Aorta (tissue), 5 donors: ENCODE measurements at regions not wholly inside any gene's neighbourhood (a gene's known extent, or its start where the extent isn't known, plus 50 kb on each side); places are given as distances from the start of the nearest gene placed in this dataset.

Experiments used
- ATAC-seq: fragments of 200-7000 bp; cut with Tn5 transposase; one replicate; pipeline ENCODE4 v1.9.1; 2022; ENCODE audit warnings: moderate library complexity; ENCODE audit not compliant: low FRiP score
- DNase-seq, 2 donors: peaks; one replicate each; pipeline ENCODE4 v3.0.0-alpha.2; 2020
- H3K27ac ChIP-seq, 2 donors: one replicate each; pipeline ENCODE4 v1.5.1; 2013; ENCODE audit warnings: low read length in 2 of 2, mild to moderate bottlenecking in 2 of 2, moderate library complexity in 2 of 2, control low read depth in 1 of 2, inconsistent platforms in 1 of 2, low read depth in 1 of 2
- H3K27me3 ChIP-seq, 2 donors: one replicate each; pipeline ENCODE4 v1.6.1; 2013; ENCODE audit warnings: control low read depth in 1 of 2, low read length in 1 of 2, mild to moderate bottlenecking in 1 of 2, moderate library complexity in 1 of 2; ENCODE audit not compliant: insufficient read depth in 2 of 2, control insufficient read depth in 1 of 2
- H3K36me3 ChIP-seq, 2 donors: one replicate each; pipeline ENCODE4 v1.6.1; 2013; ENCODE audit warnings: control low read depth in 1 of 2, low read length in 1 of 2, mild to moderate bottlenecking in 1 of 2; ENCODE audit not compliant: insufficient read depth in 2 of 2, control insufficient read depth in 1 of 2
- H3K4me1 ChIP-seq, 2 donors: one replicate each; pipeline ENCODE4 v1.6.1; 2013; ENCODE audit warnings: low read length in 2 of 2, control low read depth in 1 of 2, mild to moderate bottlenecking in 1 of 2, moderate library complexity in 1 of 2; ENCODE audit not compliant: insufficient read depth in 2 of 2, control insufficient read depth in 1 of 2
- H3K4me3 ChIP-seq, 2 donors: one replicate each; pipeline ENCODE4 v1.5.1; 2013; ENCODE audit warnings: low read length in 2 of 2, control low read depth in 1 of 2, mild to moderate bottlenecking in 1 of 2
- H3K9me3 ChIP-seq: one replicate; pipeline ENCODE4 v1.6.1; 2013; ENCODE audit warnings: mild to moderate bottlenecking, low read length; ENCODE audit not compliant: control insufficient read depth
- WGBS, 2 donors: extraction: QIAGEN DNeasy Blood & Tissue Kit; methylation state at CpG; one replicate each; pipeline ENCODE4 v1.1.7; 2013; 5-methylcytosine and 5-hydroxymethylcytosine counted together
- intact Hi-C, 2 donors: fragments of 100-400 bp; cut with DNase I; formaldehyde crosslinking; loops; one replicate each; pipeline versions ENCODE4 v1.14.2 to v1.15.0; 2022
- donor health status: healthy with polysubstance abuse.
- donor health status: Bipolar disorder and iron deficiency.
- donor health status: DM: no; HTN: no; CAD: no.
- donor health status: DM: no; HTN: no; CAD: no.
- donor health status: DM: yes; HTN: yes; CAD: no.

- intact Hi-C loops: no loop called here
- Histone ChIP-seq H3K4me1 (no peaks in the 10 kb centered on the region), H3K4me3 (no peak overlapping the region), H3K27me3 (no peaks in the 10 kb centered on the region), H3K27ac (no peak overlapping the region), H3K36me3 (no peaks in the 10 kb centered on the region), H3K9me3 (peaks cover 2% of the 10 kb centered on the region)
- DNase-seq (no peak), ATAC-seq (peak; percentile 37)
- 11 to 15% methylated on average over 11 of the region's 11 CpGs for WGBS, 2 donors
Observed at GRCh38 chr9:84139296-84140070, 158.9 kb downstream of the RMI1 start.

- DNase-seq: peak in 1 of 2 donors; percentile 42
- intact Hi-C loops: no loop called here
- 8 to 12% methylated on average over 41 of the region's 41 CpGs for WGBS, 2 donors
- H3K4me1 ChIP-seq: no peaks in the 10 kb centered on the region
- peaks cover 2% of the 10 kb centered on the region for H3K9me3 ChIP-seq
- H3K4me3 ChIP-seq: peak overlapping the region; percentile 11 to 50
- H3K27me3 ChIP-seq: no peaks in the 10 kb centered on the region
- ATAC-seq: no peak
- H3K27ac ChIP-seq: no peak overlapping the region
- H3K36me3 ChIP-seq: no peaks in the 10 kb centered on the region
Observed at GRCh38 chr9:84140535-84141101, 160.0 kb downstream of the RMI1 start.

- WGBS, 2 donors: 90 to 92% methylated on average over 7 of the region's 7 CpGs
- intact Hi-C loops: no loop called here
Observed at GRCh38 chr9:84141741-84142370, 161.3 kb downstream of the RMI1 start.

DNA sequence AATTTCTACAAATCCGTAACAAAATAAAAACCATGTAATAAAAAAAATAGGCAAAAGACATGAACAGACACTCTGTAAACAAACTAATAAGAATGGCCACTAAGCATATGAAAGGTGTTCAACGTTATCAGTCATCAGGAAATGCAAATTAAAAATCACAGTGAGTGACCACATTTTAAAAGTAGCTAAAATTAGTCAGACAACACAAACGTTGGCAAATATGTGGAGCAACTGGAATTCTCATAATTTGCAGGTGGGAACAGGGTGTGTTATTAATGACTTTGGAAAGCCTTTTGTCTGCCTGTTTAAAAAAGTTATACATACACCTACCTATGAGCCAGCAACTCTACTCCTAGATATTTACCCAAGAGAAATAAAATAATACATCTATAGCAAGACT lies 164.4 kb downstream of the RMI1 start:
- Histone ChIP-seq H3K4me3 (no peak overlapping the region), H3K27me3 (no peaks in the 10 kb centered on the region), H3K36me3 (no peaks in the 10 kb centered on the region), H3K27ac (no peak overlapping the region), H3K4me1 (peaks cover 0 to 11% of the 10 kb centered on the region in 2 donors), H3K9me3 (no peaks in the 10 kb centered on the region)
- ATAC-seq: no peak
- intact Hi-C loops: no loop called here
- no peak for DNase-seq
- WGBS, 2 donors: 81 to 83% methylated on average over 3 of the region's 3 CpGs

More at GRCh38 chr9:84141741-84142370, 161.3 kb downstream of the RMI1 start:
- Histone ChIP-seq H3K36me3 (no peaks in the 10 kb centered on the region), H3K4me3 (no peak overlapping the region), H3K27me3 (no peaks in the 10 kb centered on the region), H3K4me1 (peaks cover 0 to 6% of the 10 kb centered on the region in 2 donors), H3K27ac (no peak overlapping the region), H3K9me3 (no peaks in the 10 kb centered on the region)
- DNase-seq (no peak), ATAC-seq (no peak)

DNA sequence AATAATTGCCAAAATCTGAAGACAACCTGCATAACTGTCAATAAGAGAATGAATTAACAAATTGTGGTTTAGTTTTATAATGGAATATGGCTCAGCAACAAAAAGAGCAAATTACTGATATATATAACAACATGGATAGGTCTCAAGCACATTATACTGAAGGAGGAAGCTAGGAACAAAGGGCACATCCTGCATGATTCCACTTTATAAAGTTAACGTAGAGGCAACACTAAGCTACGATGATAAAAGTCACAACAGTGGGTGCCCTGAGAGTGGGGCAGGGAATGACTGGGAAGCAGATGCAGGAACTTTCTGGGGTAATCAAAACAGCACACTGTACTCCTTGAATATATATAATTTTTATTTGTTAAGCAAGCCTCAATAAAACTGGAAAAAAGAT lies 165.2 kb downstream of the RMI1 start:
- 89 to 94% methylated on average over 2 of the region's 2 CpGs for WGBS, 2 donors
- intact Hi-C loops: loop anchor here in 1 of 2 donors (2.0 kb wide), 1 partner anchor 25 kb away; no protein-coding TSS in a partner anchor
- no peaks in the 10 kb centered on the region for H3K27me3 ChIP-seq
- H3K36me3 ChIP-seq: no peaks in the 10 kb centered on the region
- no peak overlapping the region for H3K27ac ChIP-seq
- H3K4me1 ChIP-seq: peaks cover 0 to 11% of the 10 kb centered on the region in 2 donors
- H3K9me3 ChIP-seq: no peaks in the 10 kb centered on the region
- no peak overlapping the region for H3K4me3 ChIP-seq
- no peak for DNase-seq
- ATAC-seq: no peak

DNA sequence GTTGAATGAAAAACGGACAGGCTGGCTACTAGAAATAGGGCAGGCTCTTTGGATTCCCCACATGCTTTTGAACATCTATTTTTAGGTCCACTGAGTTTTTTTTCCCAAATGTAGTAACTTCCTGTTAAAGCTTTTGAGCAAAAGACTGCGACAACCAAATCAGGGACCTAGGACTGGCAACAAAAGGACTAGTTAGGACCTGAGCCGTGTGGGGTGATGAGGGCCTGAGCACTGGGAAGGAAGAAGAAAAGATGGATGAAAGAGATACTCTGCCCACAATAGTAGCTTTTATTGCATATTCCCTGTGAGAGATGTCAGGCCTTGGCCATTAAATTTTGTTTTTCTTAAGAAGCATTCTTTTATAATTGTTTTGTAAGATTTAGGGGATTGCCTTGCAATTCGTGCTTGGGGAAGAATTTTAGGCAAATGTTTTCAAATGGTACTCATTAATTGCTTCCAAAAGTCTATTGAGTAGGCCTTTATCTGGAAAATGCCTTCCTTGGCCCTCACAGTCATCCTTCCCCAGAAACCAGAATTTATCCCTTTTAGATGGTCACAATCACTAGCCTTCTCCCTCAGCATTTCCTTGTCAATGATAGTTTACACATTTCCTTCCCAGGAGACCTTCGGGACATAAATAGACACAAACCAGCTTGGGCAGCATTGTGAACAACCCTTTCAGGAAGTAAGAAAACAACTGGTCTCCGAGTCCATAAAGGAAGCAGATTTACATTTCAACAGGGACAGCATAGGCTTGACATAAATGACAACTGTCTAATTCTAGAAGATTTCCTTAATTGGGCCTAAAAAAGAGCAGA lies 166.5 kb downstream of the RMI1 start:
- 30 to 35% methylated on average over 6 of the region's 6 CpGs for WGBS, 2 donors
- Histone ChIP-seq H3K36me3 (no peaks in the 10 kb centered on the region), H3K9me3 (no peaks in the 10 kb centered on the region), H3K27ac (peak overlapping the region; percentile 0 to 45), H3K4me3 (no peak overlapping the region), H3K4me1 (peaks cover 0 to 11% of the 10 kb centered on the region in 2 donors), H3K27me3 (no peaks in the 10 kb centered on the region)
- ATAC-seq: peak; percentile 38
- intact Hi-C loops: loop anchor here in 1 of 2 donors (2.0 kb wide), 1 partner anchor 24 kb away; no protein-coding TSS in a partner anchor
- no peak for DNase-seq

GRCh38 chr9:84151236-84151635 lies 170.6 kb downstream of the RMI1 start:
- H3K36me3 ChIP-seq: no peaks in the 10 kb centered on the region
- ATAC-seq: no peak
- H3K9me3 ChIP-seq: no peaks in the 10 kb centered on the region
- H3K4me3 ChIP-seq: no peak overlapping the region
- H3K27ac ChIP-seq: no peak overlapping the region
- intact Hi-C loops: no loop called here
- H3K4me1 ChIP-seq: peaks cover 0 to 11% of the 10 kb centered on the region in 2 donors
- H3K27me3 ChIP-seq: no peaks in the 10 kb centered on the region
- DNase-seq: no peak
- WGBS, 2 donors: 87% methylated on average over 5 of the region's 5 CpGs

- no peak for ATAC-seq
- Histone ChIP-seq H3K9me3 (no peaks in the 10 kb centered on the region), H3K27ac (no peak overlapping the region), H3K27me3 (no peaks in the 10 kb centered on the region), H3K4me1 (peaks cover 0 to 7% of the 10 kb centered on the region in 2 donors), H3K4me3 (no peak overlapping the region), H3K36me3 (no peaks in the 10 kb centered on the region)
- intact Hi-C loops: no loop called here
- WGBS, 2 donors: 97 to 100% methylated on average over 5 of the region's 5 CpGs
- DNase-seq: no peak
Observed at GRCh38 chr9:84151640-84152039, 171.0 kb downstream of the RMI1 start.
